Activated T-helper 2 cell treated with anti-CD3 and anti-CD28 coated beads, Interferon-gamma antibody, Interleukin-2, Interleukin-4, amounts not matched to agents 10 μg/mL and 5 μg/mL and 100 μg/mL, durations not matched to agents 14 hours and 24 hours and 36 hours (primary cell): ENCODE measurements at regions not wholly inside any gene's neighbourhood (a gene's known extent, or its start where the extent isn't known, plus 50 kb on each side); places are given as distances from the start of the nearest gene placed in this dataset.

ENCODE experiments used
- DNase-seq: peaks from one replicate; pipeline ENCODE4 v3.0.0; 2021; ENCODE audit warnings: low spot score
- H3K27ac Mint-ChIP-seq: one replicate; pipeline ENCODE4 v1.8.0; 2021; ENCODE audit warnings: mixed read lengths
- H3K27me3 Mint-ChIP-seq: one replicate; pipeline ENCODE4 v1.8.0; 2021; ENCODE audit warnings: low read depth, mixed read lengths
- H3K36me3 Mint-ChIP-seq: one replicate; pipeline ENCODE4 v1.8.0; 2021; ENCODE audit warnings: low read depth, mixed read lengths
- H3K4me1 Mint-ChIP-seq: one replicate; pipeline ENCODE4 v1.8.0; 2021; ENCODE audit warnings: low read depth, mixed read lengths
- H3K4me3 Mint-ChIP-seq: one replicate; pipeline ENCODE4 v1.8.0; 2021; ENCODE audit warnings: low read depth, mild to moderate bottlenecking, moderate library complexity, mixed read lengths
- H3K9me3 Mint-ChIP-seq: one replicate; pipeline ENCODE4 v1.8.0; 2021; ENCODE audit warnings: mixed read lengths
- intact Hi-C: fragments of 100-400 bp; cut with micrococcal nuclease; formaldehyde crosslinking; loops from one replicate; pipeline ENCODE4 v1.15.1; 2023

GRCh38 chr12:125755512-125755911, 690.3 kb downstream of the AACS start:
- Mint-ChIP-seq H3K4me3 (no peak overlapping the region), H3K27ac (no peak overlapping the region), H3K4me1 (no peaks in the 10 kb centered on the region), H3K36me3 (no peaks in the 10 kb centered on the region), H3K27me3 (no peaks in the 10 kb centered on the region), H3K9me3 (peaks cover 10% of the 10 kb centered on the region)
- DNase-seq = no peak
- intact Hi-C loops = no loop called here

- no peaks in the 10 kb centered on the region for H3K27me3 Mint-ChIP-seq
- H3K4me1 Mint-ChIP-seq = no peaks in the 10 kb centered on the region
- H3K9me3 Mint-ChIP-seq = peaks cover 4% of the 10 kb centered on the region
- intact Hi-C loops = no loop called here
- no peaks in the 10 kb centered on the region for H3K36me3 Mint-ChIP-seq
- no peak for DNase-seq
- H3K4me3 Mint-ChIP-seq = no peak overlapping the region
- H3K27ac Mint-ChIP-seq = no peak overlapping the region
Measured at GRCh38 chr12:125766091-125766490, 700.9 kb downstream of the AACS start.

GRCh38 chr12:125772403-125772802, 707.2 kb downstream of the AACS start:
- Mint-ChIP-seq H3K9me3 (no peaks in the 10 kb centered on the region), H3K36me3 (no peaks in the 10 kb centered on the region), H3K27me3 (no peaks in the 10 kb centered on the region), H3K4me3 (no peak overlapping the region), H3K27ac (no peak overlapping the region), H3K4me1 (no peaks in the 10 kb centered on the region)
- intact Hi-C loops = no loop called here
- DNase-seq = no peak

GRCh38 chr12:125773033-125773640, 707.9 kb downstream of the AACS start:
- Mint-ChIP-seq H3K9me3 (no peaks in the 10 kb centered on the region), H3K27me3 (no peaks in the 10 kb centered on the region), H3K36me3 (no peaks in the 10 kb centered on the region), H3K27ac (no peak overlapping the region), H3K4me1 (no peaks in the 10 kb centered on the region), H3K4me3 (no peak overlapping the region)
- intact Hi-C loops = no loop called here
- no peak for DNase-seq

- Mint-ChIP-seq H3K36me3 (no peaks in the 10 kb centered on the region), H3K4me3 (no peak overlapping the region), H3K27me3 (no peaks in the 10 kb centered on the region), H3K4me1 (no peaks in the 10 kb centered on the region), H3K9me3 (no peaks in the 10 kb centered on the region), H3K27ac (no peak overlapping the region)
- intact Hi-C loops = no loop called here
- DNase-seq = no peak
Measured at GRCh38 chr12:125775507-125775906, 710.3 kb downstream of the AACS start.

- no peak overlapping the region for H3K27ac Mint-ChIP-seq
- no peaks in the 10 kb centered on the region for H3K4me1 Mint-ChIP-seq
- intact Hi-C loops = no loop called here
- no peak for DNase-seq
- no peaks in the 10 kb centered on the region for H3K9me3 Mint-ChIP-seq
- H3K4me3 Mint-ChIP-seq = no peak overlapping the region
- H3K27me3 Mint-ChIP-seq = no peaks in the 10 kb centered on the region
- H3K36me3 Mint-ChIP-seq = no peaks in the 10 kb centered on the region
Measured at GRCh38 chr12:125776212-125776611, 711.0 kb downstream of the AACS start.

GRCh38 chr12:125786143-125786542, 720.9 kb downstream of the AACS start:
- intact Hi-C loops = no loop called here

GRCh38 chr12:125794401-125794800, 729.2 kb downstream of the AACS start:
- no peak for DNase-seq
- H3K27me3 Mint-ChIP-seq = no peaks in the 10 kb centered on the region
- peaks cover 21% of the 10 kb centered on the region for H3K9me3 Mint-ChIP-seq
- intact Hi-C loops = no loop called here
- no peak overlapping the region for H3K27ac Mint-ChIP-seq
- H3K4me1 Mint-ChIP-seq = no peaks in the 10 kb centered on the region
- no peaks in the 10 kb centered on the region for H3K36me3 Mint-ChIP-seq
- no peak overlapping the region for H3K4me3 Mint-ChIP-seq

More at GRCh38 chr12:125786143-125786542, 720.9 kb downstream of the AACS start:
- Mint-ChIP-seq H3K4me3 (no peak overlapping the region), H3K9me3 (peaks cover 29% of the 10 kb centered on the region), H3K4me1 (no peaks in the 10 kb centered on the region), H3K27me3 (no peaks in the 10 kb centered on the region), H3K27ac (no peak overlapping the region), H3K36me3 (no peaks in the 10 kb centered on the region)
- DNase-seq = no peak

- H3K27me3 Mint-ChIP-seq = no peaks in the 10 kb centered on the region
- H3K27ac Mint-ChIP-seq = no peak overlapping the region
- H3K4me1 Mint-ChIP-seq = no peaks in the 10 kb centered on the region
- no peaks in the 10 kb centered on the region for H3K36me3 Mint-ChIP-seq
- H3K4me3 Mint-ChIP-seq = no peak overlapping the region
- intact Hi-C loops = no loop called here
- peaks cover 7% of the 10 kb centered on the region for H3K9me3 Mint-ChIP-seq
- DNase-seq = no peak
Measured at GRCh38 chr12:125797421-125798175, 732.4 kb downstream of the AACS start.

GRCh38 chr12:125804660-125805059, 739.4 kb downstream of the AACS start:
- intact Hi-C loops = no loop called here

GRCh38 chr12:125824276-125824675, 759.0 kb downstream of the AACS start:
- peaks cover 4% of the 10 kb centered on the region for H3K9me3 Mint-ChIP-seq
- intact Hi-C loops = no loop called here
- H3K27ac Mint-ChIP-seq = no peak overlapping the region
- no peaks in the 10 kb centered on the region for H3K4me1 Mint-ChIP-seq
- H3K4me3 Mint-ChIP-seq = no peak overlapping the region
- no peaks in the 10 kb centered on the region for H3K36me3 Mint-ChIP-seq
- DNase-seq = no peak
- no peaks in the 10 kb centered on the region for H3K27me3 Mint-ChIP-seq

More at GRCh38 chr12:125804660-125805059, 739.4 kb downstream of the AACS start:
- no peaks in the 10 kb centered on the region for H3K27me3 Mint-ChIP-seq
- H3K9me3 Mint-ChIP-seq = peaks cover 10% of the 10 kb centered on the region
- H3K36me3 Mint-ChIP-seq = no peaks in the 10 kb centered on the region
- no peak for DNase-seq
- no peaks in the 10 kb centered on the region for H3K4me1 Mint-ChIP-seq
- H3K27ac Mint-ChIP-seq = no peak overlapping the region
- H3K4me3 Mint-ChIP-seq = no peak overlapping the region

GRCh38 chr12:125835852-125836251, 770.6 kb downstream of the AACS start:
- no peaks in the 10 kb centered on the region for H3K36me3 Mint-ChIP-seq

GRCh38 chr12:125836647-125837046, 771.4 kb downstream of the AACS start:
- intact Hi-C loops = no loop called here
- no peak overlapping the region for H3K27ac Mint-ChIP-seq
- no peaks in the 10 kb centered on the region for H3K27me3 Mint-ChIP-seq
- no peaks in the 10 kb centered on the region for H3K36me3 Mint-ChIP-seq
- no peak for DNase-seq
- no peaks in the 10 kb centered on the region for H3K4me1 Mint-ChIP-seq
- H3K9me3 Mint-ChIP-seq = peaks cover 7% of the 10 kb centered on the region
- no peak overlapping the region for H3K4me3 Mint-ChIP-seq

More at GRCh38 chr12:125835852-125836251, 770.6 kb downstream of the AACS start:
- Mint-ChIP-seq H3K9me3 (peaks cover 4% of the 10 kb centered on the region), H3K4me1 (no peaks in the 10 kb centered on the region), H3K27ac (no peak overlapping the region), H3K4me3 (no peak overlapping the region), H3K27me3 (no peaks in the 10 kb centered on the region)
- intact Hi-C loops = no loop called here
- DNase-seq = no peak
